ENCODE measurements at regions not wholly inside any gene's neighbourhood (a gene's known extent, or its start where the extent isn't known, plus 50 kb on each side); places are given as distances from the start of the nearest gene placed in this dataset.

- no peak for ATAC-seq
Observed at GRCh38 chr5:61623401-61624069, 291.5 kb downstream of the ZSWIM6 start.

GRCh38 chr5:61624553-61625136 is 292.6 kb downstream of the ZSWIM6 start:
- no peak for ATAC-seq

GRCh38 chr5:61625137-61625561 is 293.1 kb downstream of the ZSWIM6 start:
- ATAC-seq = no peak

GRCh38 chr5:61625681-61626621 is 293.9 kb downstream of the ZSWIM6 start:
- peak; percentile 84 for ATAC-seq

GRCh38 chr5:61626639-61627282 is 294.7 kb downstream of the ZSWIM6 start:
- ATAC-seq = peak; percentile 36

GRCh38 chr5:61627531-61627930 is 295.5 kb downstream of the ZSWIM6 start:
- ATAC-seq = no peak

GRCh38 chr5:61630908-61631307 is 298.9 kb downstream of the ZSWIM6 start:
- ATAC-seq = no peak

- ATAC-seq = no peak
Observed at GRCh38 chr5:61631438-61631941, 299.4 kb downstream of the ZSWIM6 start.

- no peak for ATAC-seq
Observed at GRCh38 chr5:61632064-61632463, 300.0 kb downstream of the ZSWIM6 start.

GRCh38 chr5:61635271-61635670 is 303.2 kb downstream of the ZSWIM6 start:
- no peak for ATAC-seq

GRCh38 chr5:61637566-61637965 is 305.5 kb downstream of the ZSWIM6 start:
- ATAC-seq = no peak

GRCh38 chr5:61638476-61638875 is 306.4 kb downstream of the ZSWIM6 start:
- ATAC-seq = no peak

GRCh38 chr5:61640179-61641021 is 308.3 kb downstream of the ZSWIM6 start:
- peak; percentile 69 for ATAC-seq

- ATAC-seq = no peak
Observed at GRCh38 chr5:61641748-61642565, 309.9 kb downstream of the ZSWIM6 start.

- no peak for ATAC-seq
Observed at GRCh38 chr5:61647672-61648071, 315.6 kb downstream of the ZSWIM6 start.

- no peak for ATAC-seq
Observed at GRCh38 chr5:61649231-61649630, 317.2 kb downstream of the ZSWIM6 start.

- ATAC-seq = no peak
Observed at GRCh38 chr5:61649971-61650370, 317.9 kb downstream of the ZSWIM6 start.

GRCh38 chr5:61650661-61651060 is 318.6 kb downstream of the ZSWIM6 start:
- ATAC-seq = no peak

- peak; percentile 87 for ATAC-seq
Observed at GRCh38 chr5:61651195-61651594, 319.1 kb downstream of the ZSWIM6 start.

- no peak for ATAC-seq
Observed at GRCh38 chr5:61652916-61653315, 320.9 kb downstream of the ZSWIM6 start.

All from esophagus mucosa (tissue), 1 donor.